OCI-LY3 (cell line): ENCODE measurements at regions not wholly inside any gene's neighbourhood (a gene's known extent, or its start where the extent isn't known, plus 50 kb on each side); places are given as distances from the start of the nearest gene placed in this dataset.

Experiments used
- H2AFZ ChIP-seq: fragments of 200-600, 300-600 bp; shearing (Covaris generic); 2 replicates; pipeline ENCODE4 v1.6.0; 2014; ENCODE audit warnings: antibody characterized with exemption, low read depth, low read length
- H3K27ac ChIP-seq: fragments of 200-600, 300-600 bp; sonication (generic); 2 replicates; pipeline ENCODE4 v1.5.1; 2014; ENCODE audit warnings: mild to moderate bottlenecking, low read length, moderate library complexity, mixed read lengths
- H3K27me3 ChIP-seq: fragments of 200-600, 300-600 bp; sonication (generic); 2 replicates; pipeline ENCODE4 v1.6.1; 2014; ENCODE audit warnings: low read depth, low read length, mixed read lengths
- H3K36me3 ChIP-seq: fragments of 200-600, 300-600 bp; sonication (generic); replicated peaks from 2 replicates; pipeline ENCODE3; 2014; ENCODE audit warnings: low read depth, low read length, mixed read lengths
- H3K4me1 ChIP-seq: fragments of 300-600, 200-600 bp; sonication (generic); 2 replicates; pipeline ENCODE4 v1.6.1; 2014; ENCODE audit warnings: low read length, mixed read lengths
- H3K4me2 ChIP-seq: fragments of 200-600, 300-600 bp; sonication (generic); 2 replicates; pipeline ENCODE4 v1.6.1; 2014; ENCODE audit warnings: low read length, mixed read lengths
- H3K4me3 ChIP-seq: fragments of 300-600, 200-600 bp; sonication (generic); 2 replicates; pipeline ENCODE4 v1.5.1; 2014; ENCODE audit warnings: antibody characterized with exemption, mild to moderate bottlenecking, low read length, moderate library complexity
- H3K79me2 ChIP-seq: fragments of 300-600, 200-600 bp; shearing (Covaris generic); 2 replicates; pipeline ENCODE4 v1.6.1; 2014; ENCODE audit warnings: mild to moderate bottlenecking, low read length, mixed read lengths
- H3K9ac ChIP-seq: fragments of 300-600, 200-600 bp; shearing (Covaris generic); 2 replicates; pipeline ENCODE4 v1.6.0; 2014; ENCODE audit warnings: mild to moderate bottlenecking, low read length, moderate library complexity
- H3K9me3 ChIP-seq: fragments of 200-600, 300-600 bp; shearing (Covaris generic); 2 replicates; pipeline ENCODE4 v1.6.1; 2014; ENCODE audit warnings: low read length, mixed read lengths; ENCODE audit not compliant: insufficient read depth
- H4K20me1 ChIP-seq: fragments of 200-600, 300-600 bp; sonication (generic); 2 replicates; pipeline ENCODE4 v1.6.1; 2016; ENCODE audit warnings: low read length, mixed read lengths; ENCODE audit not compliant: insufficient read depth
- CTCF ChIP-seq: fragments of 200-600, 300-600 bp; sonication (generic); IDR thresholded peaks from 2 replicates; pipeline ENCODE4 v1.5.1; 2014; ENCODE audit warnings: antibody characterized with exemption, low read length, low read depth
- EZH2phosphoT487 ChIP-seq: fragments of 200-600 bp; shearing (Covaris generic); IDR thresholded peaks from 2 replicates; pipeline ENCODE4 v1.6.1; 2018; ENCODE audit warnings: antibody characterized with exemption, mixed run types, low read depth

GRCh38 chr10:78514459-78514858, 480.8 kb downstream of the RPS24 start:
- Histone ChIP-seq H3K27ac (no peak overlapping the region), H3K4me3 (no peak overlapping the region), H2AFZ (no peak overlapping the region), H3K79me2 (no peaks in the 10 kb centered on the region), H3K9ac (no peak overlapping the region), H4K20me1 (no peaks in the 10 kb centered on the region), H3K27me3 (no peaks in the 10 kb centered on the region), H3K36me3 (no peaks in the 10 kb centered on the region), H3K4me2 (no peak overlapping the region), H3K4me1 (no peaks in the 10 kb centered on the region), H3K9me3 (no peaks in the 10 kb centered on the region)
- TF ChIP-seq CTCF (no peak), EZH2phosphoT487 (no peak)

GRCh38 chr10:78515038-78515872, 481.6 kb downstream of the RPS24 start:
- H3K9ac ChIP-seq: no peak overlapping the region
- H3K4me1 ChIP-seq: no peaks in the 10 kb centered on the region
- no peaks in the 10 kb centered on the region for H3K79me2 ChIP-seq
- H3K9me3 ChIP-seq: no peaks in the 10 kb centered on the region
- H3K4me2 ChIP-seq: no peak overlapping the region
- no peaks in the 10 kb centered on the region for H3K36me3 ChIP-seq
- no peak overlapping the region for H2AFZ ChIP-seq
- no peaks in the 10 kb centered on the region for H3K27me3 ChIP-seq
- TF ChIP-seq EZH2phosphoT487 (no peak), CTCF (no peak)
- H4K20me1 ChIP-seq: no peaks in the 10 kb centered on the region
- no peak overlapping the region for H3K27ac ChIP-seq
- H3K4me3 ChIP-seq: no peak overlapping the region

- H3K79me2 ChIP-seq: no peaks in the 10 kb centered on the region
These were observed 482.1 kb downstream of the RPS24 start for GRCh38 chr10:78515873-78516153.

GRCh38 chr10:78516236-78516635, 482.6 kb downstream of the RPS24 start:
- Histone ChIP-seq H3K27me3 (no peaks in the 10 kb centered on the region), H3K4me1 (no peaks in the 10 kb centered on the region), H3K79me2 (no peaks in the 10 kb centered on the region), H3K27ac (no peak overlapping the region), H3K36me3 (no peaks in the 10 kb centered on the region), H3K4me3 (no peak overlapping the region), H4K20me1 (no peaks in the 10 kb centered on the region), H3K9ac (no peak overlapping the region), H3K9me3 (no peaks in the 10 kb centered on the region), H2AFZ (no peak overlapping the region), H3K4me2 (no peak overlapping the region)
- no peak for TF ChIP-seq CTCF
- no peak for TF ChIP-seq EZH2phosphoT487

More at GRCh38 chr10:78515873-78516153, 482.1 kb downstream of the RPS24 start:
- Histone ChIP-seq H3K27me3 (no peaks in the 10 kb centered on the region), H3K4me3 (no peak overlapping the region), H3K27ac (no peak overlapping the region), H3K9me3 (no peaks in the 10 kb centered on the region), H3K4me1 (no peaks in the 10 kb centered on the region), H3K36me3 (no peaks in the 10 kb centered on the region), H3K4me2 (no peak overlapping the region), H3K9ac (no peak overlapping the region), H2AFZ (no peak overlapping the region), H4K20me1 (no peaks in the 10 kb centered on the region)
- TF ChIP-seq EZH2phosphoT487 (no peak), CTCF (no peak)
